ENCODE measurements at regions not wholly inside any gene's neighbourhood (a gene's known extent, or its start where the extent isn't known, plus 50 kb on each side); places are given as distances from the start of the nearest gene placed in this dataset.
A peak's percentile ranks its signal among the peaks of the same experiment; 100 is the strongest.

DNA sequence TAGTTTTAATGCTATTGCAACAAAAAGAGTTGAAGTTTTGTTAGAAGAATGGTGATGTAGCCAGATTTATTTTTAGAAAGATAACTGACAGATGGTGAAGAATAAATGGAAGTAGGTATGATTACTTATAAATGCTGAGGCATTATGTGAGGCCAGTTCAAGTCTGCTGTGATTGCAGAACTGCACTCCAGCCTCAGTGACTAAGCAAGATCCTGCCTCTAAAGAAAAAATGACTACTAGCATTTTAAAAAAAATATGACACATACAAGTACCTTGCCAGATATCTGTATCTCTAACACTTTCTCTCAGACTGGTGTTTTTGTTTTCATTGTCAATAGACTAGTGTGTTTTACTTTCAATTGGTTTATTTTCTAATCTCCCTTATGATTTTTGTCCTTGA lies 1242.4 kb upstream of the ADGRL4 start:
- Mint-ChIP-seq H3K36me3 (peaks cover 2% of the 10 kb centered on the region), H3K9me3 (peaks cover 2 to 4% (median 3%) of the 10 kb centered on the region in 3 donors), H3K27ac (no peak overlapping the region), H3K4me1 (no peaks in the 10 kb centered on the region), H3K4me3 (no peak overlapping the region), H3K27me3 (no peaks in the 10 kb centered on the region)

DNA sequence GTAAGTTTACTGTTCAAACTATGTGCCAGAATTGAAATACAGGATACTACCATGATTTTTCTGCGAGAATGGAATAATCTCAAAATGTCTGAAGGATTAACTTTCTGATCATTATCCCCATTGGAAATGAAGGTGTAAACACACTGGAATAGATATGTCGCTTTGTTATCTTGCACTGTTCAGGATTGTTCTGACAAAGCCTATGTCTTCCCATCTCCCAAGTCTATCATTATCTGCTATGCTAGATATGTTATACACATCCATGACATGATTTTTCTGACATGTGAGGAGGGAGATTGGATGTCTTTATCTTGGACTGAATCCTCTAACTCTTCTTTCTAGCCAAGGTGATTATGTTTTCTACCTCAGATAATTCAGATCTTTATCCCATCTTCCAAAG lies 1239.3 kb upstream of the ADGRL4 start:
- Mint-ChIP-seq H3K36me3 (peaks cover 2% of the 10 kb centered on the region), H3K4me1 (no peaks in the 10 kb centered on the region), H3K27me3 (no peaks in the 10 kb centered on the region), H3K9me3 (peaks cover 0 to 4% (median 2%) of the 10 kb centered on the region in 3 donors), H3K4me3 (no peak overlapping the region), H3K27ac (no peak overlapping the region)

DNA sequence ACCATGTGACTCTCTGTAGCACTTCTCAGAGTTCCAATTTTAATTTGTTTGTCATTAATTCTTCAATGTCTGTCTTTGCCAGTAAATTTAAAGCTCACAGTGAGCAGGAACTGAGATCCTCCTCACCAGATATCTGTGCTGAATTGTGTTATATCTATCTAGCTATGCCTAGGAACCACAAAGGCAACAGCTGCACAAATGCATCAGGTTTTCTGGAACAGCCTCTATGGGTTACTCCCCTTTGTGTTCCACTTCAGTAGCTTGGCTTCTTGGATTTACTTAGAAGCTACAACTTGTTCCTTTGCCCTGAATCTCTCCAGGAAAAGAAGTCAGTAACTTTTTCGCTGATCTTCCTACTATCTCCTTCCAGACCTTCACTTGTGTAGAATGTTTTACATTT lies 1237.8 kb upstream of the ADGRL4 start:
- H3K27ac Mint-ChIP-seq: no peak overlapping the region
- H3K9me3 Mint-ChIP-seq: peaks cover 0 to 6% (median 2%) of the 10 kb centered on the region in 3 donors

DNA sequence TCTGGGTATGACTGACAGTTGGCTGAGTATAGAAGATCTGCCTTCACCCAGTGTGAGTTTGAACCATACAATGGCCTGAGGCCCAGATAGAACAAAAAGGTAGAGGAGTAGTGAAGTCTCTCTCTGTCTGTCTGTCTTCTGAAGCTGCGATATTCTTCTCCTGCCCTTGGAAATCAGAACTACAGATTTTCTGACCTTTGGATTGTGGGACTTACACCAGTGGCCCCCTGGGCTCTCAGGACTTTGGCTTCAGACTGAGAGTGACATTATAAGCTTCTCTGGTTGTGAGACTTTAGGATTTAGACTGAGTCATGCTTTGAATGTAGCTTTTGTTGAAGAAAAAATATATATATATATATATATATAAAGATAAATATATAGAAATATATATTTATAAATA lies 1235.0 kb upstream of the ADGRL4 start:
- Mint-ChIP-seq H3K4me1 (no peaks in the 10 kb centered on the region), H3K36me3 (no peaks in the 10 kb centered on the region), H3K9me3 (peaks cover 0 to 3% (median 0%) of the 10 kb centered on the region in 3 donors), H3K27ac (no peak overlapping the region), H3K4me3 (no peak overlapping the region), H3K27me3 (no peaks in the 10 kb centered on the region)

More for the DNA sequence above, 1237.8 kb upstream of the ADGRL4 start:
- no peaks in the 10 kb centered on the region for H3K4me1 Mint-ChIP-seq
- peaks cover 2% of the 10 kb centered on the region for H3K36me3 Mint-ChIP-seq
- H3K27me3 Mint-ChIP-seq: no peaks in the 10 kb centered on the region
- no peak overlapping the region for H3K4me3 Mint-ChIP-seq

GRCh38 chr1:80225510-80225909 lies 1219.0 kb upstream of the ADGRL4 start:
- no peak overlapping the region for H3K4me3 Mint-ChIP-seq
- no peaks in the 10 kb centered on the region for H3K36me3 Mint-ChIP-seq
- H3K27me3 Mint-ChIP-seq: no peaks in the 10 kb centered on the region
- H3K9me3 Mint-ChIP-seq: peaks cover 0 to under 1% (median 0%) of the 10 kb centered on the region in 3 donors
- no peak overlapping the region for H3K27ac Mint-ChIP-seq
- H3K4me1 Mint-ChIP-seq: peaks cover 0 to 3% (median 2%) of the 10 kb centered on the region in 3 donors

GRCh38 chr1:80221319-80221718 lies 1214.8 kb upstream of the ADGRL4 start:
- H3K4me3 Mint-ChIP-seq: no peak overlapping the region
- no peaks in the 10 kb centered on the region for H3K9me3 Mint-ChIP-seq
- H3K4me1 Mint-ChIP-seq: peaks cover 6 to 10% (median 9%) of the 10 kb centered on the region in 3 donors
- H3K27ac Mint-ChIP-seq: no peak overlapping the region
- no peaks in the 10 kb centered on the region for H3K36me3 Mint-ChIP-seq
- H3K27me3 Mint-ChIP-seq: no peaks in the 10 kb centered on the region

DNA sequence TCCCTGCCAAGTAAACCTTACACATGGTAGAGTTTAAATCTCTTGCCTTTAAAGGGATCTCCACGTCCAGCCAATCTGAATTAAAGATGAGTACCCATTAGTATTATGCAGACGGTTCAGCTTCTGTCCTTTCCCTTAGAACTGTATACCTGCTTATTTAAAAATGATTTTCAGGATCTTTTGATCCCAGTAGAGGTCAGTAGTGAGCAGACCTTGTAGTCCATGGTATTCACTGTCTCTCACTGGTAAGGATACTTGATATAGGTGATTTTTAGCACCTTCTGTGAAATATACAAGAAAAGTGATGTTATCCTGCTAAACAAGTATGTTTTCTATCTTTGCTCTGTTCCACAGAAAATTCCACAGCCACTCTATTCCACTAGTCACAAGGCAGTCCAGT lies 1211.6 kb upstream of the ADGRL4 start:
- Mint-ChIP-seq H3K27ac (no peak overlapping the region), H3K4me1 (peaks cover 8 to 19% (median 17%) of the 10 kb centered on the region in 3 donors), H3K27me3 (no peaks in the 10 kb centered on the region), H3K9me3 (no peaks in the 10 kb centered on the region), H3K36me3 (no peaks in the 10 kb centered on the region), H3K4me3 (no peak overlapping the region)

DNA sequence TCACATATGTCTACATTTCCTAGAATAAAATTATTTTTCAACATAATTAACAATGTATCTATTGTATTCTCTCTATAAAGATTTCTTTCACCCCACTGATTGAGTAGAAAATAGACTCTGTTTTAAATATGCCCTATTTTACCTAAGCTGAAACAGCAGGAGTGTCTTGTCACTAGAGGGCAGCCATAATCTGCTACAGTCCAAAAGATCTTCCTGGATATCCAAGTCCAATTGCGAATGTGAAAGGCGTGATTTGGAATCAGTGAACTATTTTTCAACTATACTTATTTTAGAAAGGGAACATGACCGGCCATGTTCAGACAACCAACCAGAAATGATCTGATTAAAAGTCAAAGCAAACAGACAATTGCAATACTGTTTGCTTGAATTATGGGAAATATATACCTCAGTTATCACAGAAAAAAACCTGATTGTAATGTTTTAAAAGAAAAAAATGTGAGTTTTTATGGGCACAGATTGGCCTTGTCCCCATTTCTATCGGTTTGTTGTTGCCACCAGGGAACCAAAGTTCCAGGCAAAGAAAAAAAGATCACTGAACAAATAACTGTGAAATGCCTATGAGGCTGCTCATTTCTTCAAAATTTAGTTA lies 1211.0 kb upstream of the ADGRL4 start:
- H3K27me3 Mint-ChIP-seq: no peaks in the 10 kb centered on the region
- H3K4me1 Mint-ChIP-seq: peaks cover 8 to 19% (median 17%) of the 10 kb centered on the region in 3 donors
- no peaks in the 10 kb centered on the region for H3K9me3 Mint-ChIP-seq
- H3K36me3 Mint-ChIP-seq: no peaks in the 10 kb centered on the region
- no peak overlapping the region for H3K27ac Mint-ChIP-seq
- H3K4me3 Mint-ChIP-seq: no peak overlapping the region

- H3K36me3 Mint-ChIP-seq: no peaks in the 10 kb centered on the region
- no peak overlapping the region for H3K27ac Mint-ChIP-seq
- no peaks in the 10 kb centered on the region for H3K9me3 Mint-ChIP-seq
- no peaks in the 10 kb centered on the region for H3K27me3 Mint-ChIP-seq
- H3K4me1 Mint-ChIP-seq: peaks cover 8 to 19% (median 17%) of the 10 kb centered on the region in 3 donors
- H3K4me3 Mint-ChIP-seq: peak overlapping the region in 2 of 4 donors; percentile 11 to 41
Observed at GRCh38 chr1:80214888-80215540, 1208.5 kb upstream of the ADGRL4 start.

DNA sequence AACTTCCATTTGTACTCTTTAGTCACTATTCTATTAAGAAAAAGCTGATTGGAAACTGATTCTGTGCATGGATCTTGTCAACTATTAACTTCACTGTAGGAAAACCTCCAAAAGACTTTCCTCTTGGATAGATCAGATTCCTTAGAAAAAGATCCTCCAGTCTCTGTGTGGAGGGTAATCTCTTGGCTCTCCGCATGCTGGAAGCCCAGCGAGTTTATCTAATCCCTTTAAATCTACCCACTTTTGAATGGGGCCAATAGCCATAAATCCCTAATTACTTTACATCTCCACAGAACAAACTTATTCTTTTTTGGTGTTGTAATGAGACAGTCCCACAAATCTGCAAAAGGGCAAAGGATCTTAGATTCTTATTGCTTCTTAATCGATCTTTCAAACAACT lies 1206.4 kb upstream of the ADGRL4 start:
- peaks cover 4 to 16% (median 13%) of the 10 kb centered on the region in 3 donors for H3K4me1 Mint-ChIP-seq
- H3K27ac Mint-ChIP-seq: no peak overlapping the region
- H3K27me3 Mint-ChIP-seq: no peaks in the 10 kb centered on the region
- no peaks in the 10 kb centered on the region for H3K36me3 Mint-ChIP-seq
- H3K4me3 Mint-ChIP-seq: no peak overlapping the region
- peaks cover 0 to 2% (median 0%) of the 10 kb centered on the region in 3 donors for H3K9me3 Mint-ChIP-seq

GRCh38 chr1:80211691-80212380 lies 1205.3 kb upstream of the ADGRL4 start:
- no peak overlapping the region for H3K27ac Mint-ChIP-seq
- peaks cover 0 to 2% (median 0%) of the 10 kb centered on the region in 3 donors for H3K9me3 Mint-ChIP-seq
- H3K27me3 Mint-ChIP-seq: no peaks in the 10 kb centered on the region
- peaks cover 4 to 10% (median 9%) of the 10 kb centered on the region in 3 donors for H3K4me1 Mint-ChIP-seq
- no peak overlapping the region for H3K4me3 Mint-ChIP-seq
- H3K36me3 Mint-ChIP-seq: no peaks in the 10 kb centered on the region

- H3K9me3 Mint-ChIP-seq: peaks cover 0 to 10% (median 0%) of the 10 kb centered on the region in 3 donors
- H3K27ac Mint-ChIP-seq: no peak overlapping the region
- H3K36me3 Mint-ChIP-seq: no peaks in the 10 kb centered on the region
- peaks cover 0 to 2% (median 0%) of the 10 kb centered on the region in 3 donors for H3K4me1 Mint-ChIP-seq
- H3K4me3 Mint-ChIP-seq: no peak overlapping the region
- H3K27me3 Mint-ChIP-seq: no peaks in the 10 kb centered on the region
Observed at GRCh38 chr1:80202118-80202517, 1195.6 kb upstream of the ADGRL4 start.

DNA sequence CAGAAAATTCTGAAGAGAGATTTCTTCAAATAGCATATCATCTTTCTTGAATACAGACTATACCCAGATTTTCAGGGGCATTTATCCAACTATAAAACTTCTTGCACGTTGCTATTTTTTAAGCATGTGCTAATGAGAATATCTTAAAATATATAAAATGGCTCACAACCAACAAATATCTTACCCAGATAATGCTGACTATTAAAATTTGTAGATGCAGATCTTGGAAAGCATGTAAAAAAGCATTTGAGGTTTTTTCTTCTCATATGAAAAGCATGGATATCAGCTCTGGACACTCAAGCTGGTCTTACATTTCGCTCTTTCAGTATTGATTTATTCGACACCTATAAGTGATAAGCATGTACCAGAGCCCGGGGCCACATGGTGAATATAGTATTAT lies 1187.7 kb upstream of the ADGRL4 start:
- H3K4me1 Mint-ChIP-seq: no peaks in the 10 kb centered on the region
- no peaks in the 10 kb centered on the region for H3K36me3 Mint-ChIP-seq
- H3K4me3 Mint-ChIP-seq: no peak overlapping the region
- H3K9me3 Mint-ChIP-seq: peaks cover 0 to 2% (median 0%) of the 10 kb centered on the region in 3 donors
- H3K27me3 Mint-ChIP-seq: no peaks in the 10 kb centered on the region
- H3K27ac Mint-ChIP-seq: no peak overlapping the region

DNA sequence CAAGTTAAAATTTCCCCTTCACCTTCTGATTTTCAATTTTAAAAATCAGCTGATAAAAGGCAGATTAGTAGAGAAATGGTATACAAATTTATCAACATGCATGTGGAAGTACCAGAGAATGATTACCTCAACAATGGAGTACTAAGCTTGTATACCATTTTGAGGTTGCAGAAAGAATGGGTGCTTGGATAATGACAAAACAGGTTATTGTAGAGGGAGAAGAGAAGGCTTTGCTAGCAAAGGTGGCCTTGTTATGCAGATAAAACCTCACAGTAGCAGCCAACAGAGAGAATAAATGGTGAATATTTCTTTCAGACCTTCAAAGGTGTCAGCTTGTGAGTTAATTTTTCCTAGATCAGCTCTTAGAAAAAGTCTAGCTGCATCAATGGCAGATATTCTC lies 1174.9 kb upstream of the ADGRL4 start:
- Mint-ChIP-seq H3K9me3 (peaks cover 3 to 7% (median 4%) of the 10 kb centered on the region in 3 donors), H3K36me3 (no peaks in the 10 kb centered on the region), H3K4me3 (no peak overlapping the region), H3K27ac (no peak overlapping the region), H3K4me1 (no peaks in the 10 kb centered on the region), H3K27me3 (no peaks in the 10 kb centered on the region)

DNA sequence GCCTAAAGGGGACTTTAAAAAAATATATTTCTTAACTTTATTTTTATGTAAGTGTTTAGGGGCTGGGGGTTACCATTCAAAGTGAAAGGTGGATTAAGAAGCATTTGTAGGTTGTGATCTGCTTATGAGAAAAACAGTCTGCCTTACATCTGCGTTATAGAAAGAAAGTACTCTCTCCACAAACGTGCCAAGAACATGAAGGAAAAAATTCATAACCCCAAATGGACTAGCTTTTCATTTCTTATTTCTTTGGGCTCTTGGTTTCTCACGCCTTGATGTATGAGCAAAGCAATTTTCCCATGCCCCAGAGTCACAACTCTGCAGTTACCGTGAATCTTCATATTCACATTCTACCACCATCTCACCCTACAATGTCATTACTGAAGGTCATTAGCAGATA lies 1165.1 kb upstream of the ADGRL4 start:
- H3K36me3 Mint-ChIP-seq: no peaks in the 10 kb centered on the region
- H3K27ac Mint-ChIP-seq: no peak overlapping the region
- H3K4me1 Mint-ChIP-seq: no peaks in the 10 kb centered on the region
- peaks cover 4 to 8% (median 6%) of the 10 kb centered on the region in 3 donors for H3K9me3 Mint-ChIP-seq
- no peaks in the 10 kb centered on the region for H3K27me3 Mint-ChIP-seq
- no peak overlapping the region for H3K4me3 Mint-ChIP-seq
